ENCODE measurements at regions not wholly inside any gene's neighbourhood (a gene's known extent, or its start where the extent isn't known, plus 50 kb on each side); places are given as distances from the start of the nearest gene placed in this dataset.
A peak's percentile ranks its signal among the peaks of the same experiment; 100 is the strongest.
"Not testable (repeated sequence)": the region's sequence is repeated elsewhere in the genome, so short reads cannot be mapped to it uniquely, and the experiment has no call there.

- intact Hi-C loops (cut with DNase I; ENCODE audit: low total_unique reads), result no loop called here
- Histone ChIP-seq H3K27me3 (no peaks in the 10 kb centered on the region), H3K27ac (peak overlapping the region; percentile 82 to 88), H3K4me1 (no peaks in the 10 kb centered on the region), H3K36me3 (no peaks in the 10 kb centered on the region), H3K4me3 (peak overlapping the region; percentile 72 to 78), H3K9me3 (no peaks in the 10 kb centered on the region)
- peak in 3 of 4 experiments; percentile 13 to 37 (median 36) for TF ChIP-seq CTCF (IDR thresholded peaks at IDR 0.05)
- peak in 1 of 2 donors; percentile 52 for TF ChIP-seq POLR2A (IDR thresholded peaks at IDR 0.05)
- peak; percentile 71 to 79 for DNase-seq
Measured at GRCh38 chr17:47066841-47067682, 88.0 kb upstream of the RPRML start.

- TF ChIP-seq CTCF (IDR thresholded peaks at IDR 0.05), result no peak
- no peak for TF ChIP-seq POLR2A (IDR thresholded peaks at IDR 0.05)
- no peak overlapping the region for H3K4me3 ChIP-seq
- no peaks in the 10 kb centered on the region for H3K4me1 ChIP-seq
- no peaks in the 10 kb centered on the region for H3K27me3 ChIP-seq
- no peaks in the 10 kb centered on the region for H3K36me3 ChIP-seq
- no peak for DNase-seq
- intact Hi-C loops (cut with DNase I; ENCODE audit: low total_unique reads), result no loop called here
- H3K9me3 ChIP-seq, result no peaks in the 10 kb centered on the region
- no peak overlapping the region for H3K27ac ChIP-seq
Measured at GRCh38 chr17:47066095-47066494, 87.0 kb upstream of the RPRML start.

GRCh38 chr17:47064684-47065083, 85.6 kb upstream of the RPRML start:
- intact Hi-C loops (cut with DNase I; ENCODE audit: low total_unique reads), result no loop called here
- Histone ChIP-seq H3K9me3 (no peaks in the 10 kb centered on the region), H3K4me1 (no peaks in the 10 kb centered on the region), H3K4me3 (no peak overlapping the region), H3K27me3 (no peaks in the 10 kb centered on the region), H3K36me3 (no peaks in the 10 kb centered on the region), H3K27ac (no peak overlapping the region)
- no peak for DNase-seq
- TF ChIP-seq CTCF (IDR thresholded peaks at IDR 0.05) (no peak), POLR2A (IDR thresholded peaks at IDR 0.05) (no peak)

- no peaks in the 10 kb centered on the region for H3K4me1 ChIP-seq
- no peak for TF ChIP-seq CTCF (IDR thresholded peaks at IDR 0.05)
- TF ChIP-seq POLR2A (IDR thresholded peaks at IDR 0.05), result no peak
- no peak overlapping the region for H3K27ac ChIP-seq
- H3K4me3 ChIP-seq, result no peak overlapping the region
- H3K9me3 ChIP-seq, result no peaks in the 10 kb centered on the region
- H3K36me3 ChIP-seq, result no peaks in the 10 kb centered on the region
- intact Hi-C loops (cut with DNase I; ENCODE audit: low total_unique reads), result no loop called here
- DNase-seq, result no peak
- H3K27me3 ChIP-seq, result no peaks in the 10 kb centered on the region
Measured at GRCh38 chr17:47063475-47063874, 84.4 kb upstream of the RPRML start.

GRCh38 chr17:47062851-47063250, 83.8 kb upstream of the RPRML start:
- H3K4me3 ChIP-seq; H3K27me3 ChIP-seq; H3K9me3 ChIP-seq; H3K27ac ChIP-seq; DNase-seq; intact Hi-C loops (cut with DNase I; ENCODE audit: low total_unique reads); H3K4me1 ChIP-seq; H3K36me3 ChIP-seq: not testable (repeated sequence)

GRCh38 chr17:47060005-47060404, 81.0 kb upstream of the RPRML start:
- intact Hi-C loops (cut with DNase I; ENCODE audit: low total_unique reads); H3K9me3 ChIP-seq; H3K27ac ChIP-seq; H3K27me3 ChIP-seq; H3K4me3 ChIP-seq; H3K4me1 ChIP-seq; H3K36me3 ChIP-seq; DNase-seq: not testable (repeated sequence)

All from uterus (tissue), 3 donors.